MG63 (cell line): ENCODE measurements at regions not wholly inside any gene's neighbourhood (a gene's known extent, or its start where the extent isn't known, plus 50 kb on each side); places are given as distances from the start of the nearest gene placed in this dataset.

Experiments
- DNase-seq: peaks from one replicate; pipeline ENCODE4 v3.0.0-alpha.2; 2020
- H3K27me3 ChIP-seq: fragments of 250-450 bp; sonication (Bioruptor Pico); 2 replicates; pipeline ENCODE4 v1.5.1; 2020; ENCODE audit warnings: mild to moderate bottlenecking, moderate library complexity
- H3K36me3 ChIP-seq: fragments of 250-450 bp; sonication (Bioruptor Pico); 2 replicates; pipeline ENCODE4 v1.5.1; 2020; ENCODE audit warnings: mild to moderate bottlenecking, moderate library complexity
- H3K4me3 ChIP-seq: fragments of 250-450 bp; sonication (Bioruptor Pico); 2 replicates; pipeline ENCODE4 v1.5.1; 2020; ENCODE audit warnings: mild to moderate bottlenecking, moderate library complexity
- H3K9me3 ChIP-seq: fragments of 250-450 bp; sonication (Bioruptor Pico); 2 replicates; pipeline ENCODE4 v1.5.1; 2020; ENCODE audit warnings: mild to moderate bottlenecking, moderate library complexity

DNA sequence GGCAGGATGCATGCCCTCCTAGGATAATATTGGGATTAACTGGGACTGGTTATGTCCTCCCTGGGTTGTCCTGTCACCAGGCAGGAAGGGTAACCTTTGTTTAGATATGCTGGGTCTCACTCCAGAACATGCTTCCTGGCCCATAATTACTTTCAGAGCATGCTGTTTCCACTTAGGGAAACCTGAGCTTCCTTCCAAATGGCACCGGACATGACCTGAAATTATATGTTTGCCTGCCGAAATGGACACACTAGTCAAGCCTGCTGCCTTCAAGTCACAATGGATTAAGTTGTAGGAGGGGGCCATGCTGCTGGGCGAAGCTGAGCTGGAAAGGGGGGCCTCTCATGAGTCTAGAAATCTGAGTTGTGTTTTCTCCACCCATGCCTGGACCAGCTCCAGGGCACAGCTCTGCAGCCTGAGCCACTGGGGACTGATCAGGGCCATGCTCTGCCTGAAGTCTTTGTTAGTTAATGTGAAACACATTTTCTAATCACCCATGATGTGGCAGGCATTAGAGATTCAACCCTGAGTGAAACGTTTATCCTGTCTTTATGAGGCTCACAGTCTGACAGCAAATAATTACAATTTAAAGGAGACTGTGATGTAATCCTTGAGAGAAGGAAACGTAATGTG, 273.3 kb downstream of the TNS1 start:
- Histone ChIP-seq H3K27me3 (no peaks in the 10 kb centered on the region), H3K4me3 (no peak overlapping the region), H3K9me3 (no peaks in the 10 kb centered on the region), H3K36me3 (no peaks in the 10 kb centered on the region)
- no peak for DNase-seq

GRCh38 chr2:217727801-217728200, 275.0 kb downstream of the TNS1 start:
- H3K9me3 ChIP-seq, result no peaks in the 10 kb centered on the region
- no peak overlapping the region for H3K4me3 ChIP-seq
- no peak for DNase-seq
- H3K27me3 ChIP-seq, result no peaks in the 10 kb centered on the region
- H3K36me3 ChIP-seq, result no peaks in the 10 kb centered on the region

DNA sequence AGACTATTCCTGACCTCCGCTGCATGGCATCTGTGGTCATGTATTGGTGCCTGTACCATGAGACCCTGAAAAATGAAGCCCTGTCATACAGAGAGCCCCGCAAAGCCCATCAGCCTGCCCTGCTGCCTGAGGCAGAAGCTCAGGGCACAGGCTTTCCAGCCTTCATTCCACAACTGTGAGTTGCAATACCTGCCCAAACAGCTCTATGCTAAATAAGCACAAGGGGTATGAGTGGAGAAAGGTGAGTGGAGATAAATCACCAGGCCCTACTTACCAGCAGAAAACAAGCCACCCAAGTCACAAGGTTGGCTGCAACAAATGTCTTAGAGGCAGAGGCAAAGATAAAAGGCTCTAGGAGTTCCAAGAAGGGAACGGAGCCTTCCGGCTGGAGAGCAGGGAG, 277.4 kb downstream of the TNS1 start:
- no peak overlapping the region for H3K4me3 ChIP-seq
- H3K36me3 ChIP-seq, result no peaks in the 10 kb centered on the region
- no peak for DNase-seq
- H3K27me3 ChIP-seq, result no peaks in the 10 kb centered on the region
- peaks cover 4% of the 10 kb centered on the region; the same call in 1 of the 2 replicates for H3K9me3 ChIP-seq

DNA sequence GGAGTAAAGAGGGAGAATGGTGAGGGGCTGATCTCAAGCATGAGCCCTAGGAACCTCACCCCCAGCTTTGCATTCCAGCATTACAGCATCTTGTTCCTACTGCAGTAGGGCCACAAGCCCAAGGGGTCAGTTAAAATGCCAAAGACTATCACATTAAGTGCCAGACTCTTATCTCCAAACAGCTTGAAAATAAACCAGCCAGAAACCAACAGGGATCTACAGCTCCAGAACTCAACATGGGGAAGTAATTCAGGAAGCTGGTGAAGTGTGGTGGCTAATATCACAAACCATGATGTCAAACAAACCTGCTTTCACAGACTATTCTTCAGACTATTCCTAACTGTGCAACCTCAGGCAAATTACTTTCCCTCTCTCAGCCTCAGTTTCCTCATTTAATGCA, 278.3 kb downstream of the TNS1 start:
- no peak for DNase-seq
- Histone ChIP-seq H3K27me3 (no peaks in the 10 kb centered on the region), H3K9me3 (peaks cover 4% of the 10 kb centered on the region; the same call in 1 of the 2 replicates), H3K36me3 (no peaks in the 10 kb centered on the region), H3K4me3 (no peak overlapping the region)

DNA sequence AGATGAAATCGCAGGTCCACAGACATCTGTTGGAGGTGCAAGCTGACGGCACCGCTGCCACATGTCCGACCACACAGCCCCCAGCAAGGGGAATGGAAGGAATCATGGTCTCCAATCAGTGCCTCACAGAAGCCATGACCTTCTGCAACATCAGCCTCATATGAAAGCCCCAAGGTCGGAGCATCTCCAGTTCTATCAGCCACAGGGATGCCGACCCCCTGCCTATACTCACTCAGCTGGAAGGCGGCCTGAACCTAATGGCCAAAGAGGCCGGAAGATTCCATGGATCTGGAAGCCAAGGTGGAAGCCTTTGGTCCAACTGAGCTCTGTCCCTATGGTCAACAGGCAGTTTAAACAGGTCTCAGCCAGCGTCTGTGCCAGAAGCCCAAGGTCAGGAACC, 278.8 kb downstream of the TNS1 start:
- H3K4me3 ChIP-seq, result no peak overlapping the region
- peaks cover 4% of the 10 kb centered on the region; the same call in 1 of the 2 replicates for H3K9me3 ChIP-seq
- no peaks in the 10 kb centered on the region for H3K27me3 ChIP-seq
- no peaks in the 10 kb centered on the region for H3K36me3 ChIP-seq
- DNase-seq, result no peak

- peaks cover 4% of the 10 kb centered on the region; the same call in 1 of the 2 replicates for H3K9me3 ChIP-seq
- DNase-seq, result no peak
- H3K4me3 ChIP-seq, result no peak overlapping the region
- no peaks in the 10 kb centered on the region for H3K27me3 ChIP-seq
- no peaks in the 10 kb centered on the region for H3K36me3 ChIP-seq
Observed at GRCh38 chr2:217722883-217723472, 279.8 kb downstream of the TNS1 start.

DNA sequence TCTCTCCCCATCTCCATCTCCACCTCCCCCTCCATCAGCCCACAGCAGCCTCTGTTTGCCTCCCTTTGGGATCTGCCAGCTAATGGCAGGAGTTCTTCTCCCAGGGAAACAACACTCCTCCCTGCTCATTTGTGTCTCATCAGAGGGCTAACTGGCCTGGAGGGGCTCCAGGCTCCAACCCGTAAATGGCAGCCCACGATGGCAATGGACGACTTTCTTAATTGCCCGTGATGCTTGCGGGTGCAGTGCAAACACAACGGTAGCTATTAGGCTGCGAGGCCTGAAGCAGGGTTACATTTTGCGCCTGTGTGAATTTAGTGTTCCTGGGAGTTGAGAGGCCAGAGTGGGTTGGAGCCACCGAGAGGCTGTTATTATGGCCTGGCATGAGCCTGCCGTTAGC, 285.1 kb downstream of the TNS1 start:
- DNase-seq, result no peak

GRCh38 chr2:217715484-217715883, 287.3 kb downstream of the TNS1 start:
- Histone ChIP-seq H3K27me3 (no peaks in the 10 kb centered on the region), H3K36me3 (no peaks in the 10 kb centered on the region), H3K4me3 (no peak overlapping the region), H3K9me3 (no peaks in the 10 kb centered on the region)
- DNase-seq, result no peak

More for the DNA sequence above, 285.1 kb downstream of the TNS1 start:
- Histone ChIP-seq H3K4me3 (no peak overlapping the region), H3K27me3 (no peaks in the 10 kb centered on the region), H3K36me3 (no peaks in the 10 kb centered on the region), H3K9me3 (peaks cover 4% of the 10 kb centered on the region; the same call in 1 of the 2 replicates)

- H3K36me3 ChIP-seq, result no peaks in the 10 kb centered on the region
- DNase-seq, result peak; percentile 39
Observed at GRCh38 chr2:217714287-217714751, 288.5 kb downstream of the TNS1 start.

GRCh38 chr2:217713395-217714286, 289.2 kb downstream of the TNS1 start:
- Histone ChIP-seq H3K9me3 (no peaks in the 10 kb centered on the region), H3K36me3 (no peaks in the 10 kb centered on the region), H3K4me3 (no peak overlapping the region), H3K27me3 (no peaks in the 10 kb centered on the region)
- DNase-seq, result peak; percentile 60

More at GRCh38 chr2:217714287-217714751, 288.5 kb downstream of the TNS1 start:
- Histone ChIP-seq H3K4me3 (no peak overlapping the region), H3K27me3 (no peaks in the 10 kb centered on the region), H3K9me3 (no peaks in the 10 kb centered on the region)

DNA sequence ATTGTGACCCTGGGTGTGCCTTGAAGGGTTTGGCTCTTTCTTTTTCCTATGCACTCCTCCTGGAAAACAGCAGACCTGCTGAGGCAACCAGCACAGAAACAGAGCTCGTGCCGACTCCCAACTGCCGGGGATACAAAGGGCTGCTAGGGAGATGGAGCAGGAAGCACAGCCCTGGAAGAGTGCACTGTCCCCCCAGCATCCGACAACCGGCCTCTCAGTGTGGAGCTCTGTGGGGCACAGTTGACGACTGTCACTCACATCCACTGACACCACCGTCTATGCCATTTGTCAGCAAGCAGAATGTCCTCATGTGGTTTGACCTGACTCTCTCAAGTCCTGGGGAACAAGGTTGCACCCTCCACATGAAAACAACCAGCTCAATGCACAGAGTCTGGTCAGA, 290.4 kb downstream of the TNS1 start:
- DNase-seq, result no peak
- no peaks in the 10 kb centered on the region for H3K9me3 ChIP-seq
- no peaks in the 10 kb centered on the region for H3K36me3 ChIP-seq
- H3K27me3 ChIP-seq, result no peaks in the 10 kb centered on the region
- H3K4me3 ChIP-seq, result no peak overlapping the region

GRCh38 chr2:217711188-217711587, 291.6 kb downstream of the TNS1 start:
- DNase-seq, result peak; percentile 20

DNA sequence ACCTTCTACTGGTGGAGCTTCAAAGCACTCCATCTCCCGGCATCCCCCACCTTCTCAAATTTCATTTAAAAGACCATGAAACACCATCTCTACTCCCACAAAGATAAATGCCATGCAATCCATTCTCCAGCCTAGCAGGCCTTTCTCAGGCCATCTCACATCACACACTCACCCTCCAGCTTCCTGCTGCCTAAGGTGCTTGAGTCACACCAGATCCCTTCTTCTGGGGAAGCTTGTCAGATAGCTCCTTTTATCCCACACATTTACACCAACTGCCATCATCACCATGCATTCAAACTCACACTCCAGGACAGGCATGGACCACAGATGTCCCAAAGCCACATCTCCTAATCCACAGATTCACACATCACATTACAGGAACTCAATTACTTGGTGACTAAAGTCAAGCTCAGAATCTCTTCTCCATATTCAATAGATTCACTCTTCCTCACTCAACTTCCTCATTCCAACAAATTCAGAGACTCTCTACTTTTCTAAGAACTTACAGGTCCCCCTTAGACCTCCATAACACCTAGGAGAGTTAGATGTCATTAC, 292.5 kb downstream of the TNS1 start:
- Histone ChIP-seq H3K4me3 (no peak overlapping the region), H3K27me3 (no peaks in the 10 kb centered on the region), H3K9me3 (no peaks in the 10 kb centered on the region), H3K36me3 (no peaks in the 10 kb centered on the region)
- no peak for DNase-seq

More at GRCh38 chr2:217711188-217711587, 291.6 kb downstream of the TNS1 start:
- H3K4me3 ChIP-seq, result no peak overlapping the region
- no peaks in the 10 kb centered on the region for H3K27me3 ChIP-seq
- H3K9me3 ChIP-seq, result no peaks in the 10 kb centered on the region
- no peaks in the 10 kb centered on the region for H3K36me3 ChIP-seq

DNA sequence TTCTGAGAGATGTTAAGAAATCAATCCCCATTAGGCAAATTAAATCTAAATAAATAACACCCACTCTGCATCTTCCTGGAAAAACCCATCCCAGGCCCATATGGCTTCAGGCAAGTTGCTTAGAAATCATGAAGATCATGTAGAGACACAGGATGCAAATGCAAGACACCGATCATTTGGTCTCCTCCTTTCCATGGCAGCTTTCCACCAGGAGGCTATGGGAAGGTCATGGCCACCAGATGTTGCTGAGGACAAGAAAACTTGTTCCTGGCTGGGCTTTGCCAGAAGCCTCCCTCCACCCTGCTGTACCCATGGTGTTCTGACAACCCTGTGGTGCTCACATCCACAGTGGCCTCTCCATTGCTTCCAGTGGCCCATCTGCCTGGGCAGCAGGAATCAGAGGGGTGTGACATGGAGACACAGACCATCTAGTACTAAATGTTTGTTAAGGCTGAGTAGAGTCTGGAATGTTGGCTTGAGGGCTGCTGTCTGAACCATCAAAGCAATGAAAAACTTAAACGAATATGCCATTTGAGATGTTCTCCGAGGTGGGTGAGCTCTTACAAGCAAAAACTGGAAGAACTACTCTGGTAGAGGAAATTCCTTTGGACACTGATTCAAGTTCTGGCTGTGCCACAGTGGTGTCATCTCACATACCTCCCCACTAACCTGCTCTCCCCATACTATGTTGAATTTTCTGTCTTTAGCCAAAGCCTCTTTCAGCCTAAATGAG, 293.2 kb downstream of the TNS1 start:
- Histone ChIP-seq H3K4me3 (no peak overlapping the region), H3K27me3 (no peaks in the 10 kb centered on the region), H3K36me3 (no peaks in the 10 kb centered on the region), H3K9me3 (no peaks in the 10 kb centered on the region)
- no peak for DNase-seq

- Histone ChIP-seq H3K36me3 (no peaks in the 10 kb centered on the region), H3K4me3 (no peak overlapping the region), H3K27me3 (no peaks in the 10 kb centered on the region), H3K9me3 (no peaks in the 10 kb centered on the region)
- DNase-seq, result peak; percentile 90
Observed at GRCh38 chr2:217707131-217707611, 295.6 kb downstream of the TNS1 start.

DNA sequence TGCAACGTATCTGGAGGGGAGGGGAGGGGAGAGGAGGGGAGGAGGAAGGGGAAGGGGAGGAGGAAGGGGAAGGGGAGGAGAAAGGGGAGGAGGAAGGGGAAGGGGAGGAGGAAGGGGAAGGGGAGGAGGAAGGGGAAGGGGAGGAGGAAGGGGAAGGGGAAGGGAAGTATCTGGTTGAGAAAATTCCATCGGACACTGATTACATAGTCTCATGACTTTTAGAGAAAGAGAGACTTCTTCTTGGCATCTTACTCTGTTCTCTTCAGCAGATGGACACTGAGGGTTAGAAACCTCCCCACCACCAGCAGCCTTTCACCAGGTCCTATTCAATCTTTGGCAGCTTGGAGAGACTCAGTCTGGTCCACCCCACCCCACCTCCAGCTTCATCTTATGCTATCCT, 296.3 kb downstream of the TNS1 start:
- DNase-seq, result no peak
- no peaks in the 10 kb centered on the region for H3K27me3 ChIP-seq
- H3K9me3 ChIP-seq, result no peaks in the 10 kb centered on the region
- no peaks in the 10 kb centered on the region for H3K36me3 ChIP-seq
- H3K4me3 ChIP-seq, result no peak overlapping the region
